CD8-positive, alpha-beta memory T cell (primary cell): ENCODE measurements at regions not wholly inside any gene's neighbourhood (a gene's known extent, or its start where the extent isn't known, plus 50 kb on each side); places are given as distances from the start of the nearest gene placed in this dataset.

Source experiments
- CTCF ChIA-PET: fragments of 350-600 bp; sonication (Branson Sonifier 250); formaldehyde crosslinking; loops from one replicate; lab custom pipeline; 2021; ENCODE audit warnings: antibody characterized with exemption; lab: Charles Lee
- POLR2A ChIA-PET: fragments of 350-600 bp; sonication (Branson Sonifier 250); formaldehyde crosslinking; loops from one replicate; lab custom pipeline; 2021; ENCODE audit warnings: antibody characterized with exemption; lab: Charles Lee
- DNase-seq, 5 donors: peaks; one replicate each; pipeline versions ENCODE4 v3.0.0 to v3.0.0-alpha.2; 2020 to 2022; ENCODE audit warnings: mixed read lengths in 1 of 5
- H3K27ac ChIP-seq: one replicate; pipeline ENCODE4 v1.7.0; 2013; ENCODE audit warnings: low read depth, mild to moderate bottlenecking, low read length, moderate library complexity
- H3K27me3 ChIP-seq: 2 replicates; pipeline ENCODE4 v1.7.0; 2013; ENCODE audit warnings: low read length, mild to moderate bottlenecking; ENCODE audit not compliant: insufficient read depth, poor library complexity, severe bottlenecking
- H3K36me3 ChIP-seq: 2 replicates; pipeline ENCODE4 v1.7.0; 2013; ENCODE audit warnings: mild to moderate bottlenecking, low read length, moderate library complexity; ENCODE audit not compliant: insufficient read depth
- H3K4me1 ChIP-seq: 2 replicates; pipeline ENCODE4 v1.7.0; 2013; ENCODE audit warnings: mild to moderate bottlenecking, low read length, moderate library complexity; ENCODE audit not compliant: insufficient read depth
- H3K4me3 ChIP-seq: 2 replicates; pipeline ENCODE4 v1.7.0; 2013; ENCODE audit warnings: mild to moderate bottlenecking, low read length
- H3K9me3 ChIP-seq: 2 replicates; pipeline ENCODE4 v1.7.0; 2013; ENCODE audit warnings: mild to moderate bottlenecking, low read length
- H3K27ac Mint-ChIP-seq, 8 donors: one replicate each; pipeline ENCODE4 v1.8.0; 2020 to 2021; ENCODE audit warnings: mixed read lengths in 8 of 8, mild to moderate bottlenecking in 6 of 8, inconsistent platforms in 3 of 8, moderate library complexity in 3 of 8
- H3K27me3 Mint-ChIP-seq, 2 donors: one replicate each; pipeline ENCODE4 v1.8.0; 2020 to 2021; ENCODE audit warnings: mixed read lengths in 2 of 2, mild to moderate bottlenecking in 1 of 2, moderate library complexity in 1 of 2
- H3K36me3 Mint-ChIP-seq, 3 donors: one replicate each; pipeline ENCODE4 v1.8.0; 2020 to 2021; ENCODE audit warnings: mixed read lengths in 3 of 3, inconsistent platforms in 1 of 3, mild to moderate bottlenecking in 1 of 3
- H3K4me1 Mint-ChIP-seq, 3 donors: one replicate each; pipeline ENCODE4 v1.8.0; 2020 to 2021; ENCODE audit warnings: mixed read lengths in 3 of 3, inconsistent platforms in 1 of 3, mild to moderate bottlenecking in 1 of 3
- H3K4me3 Mint-ChIP-seq, 7 donors: one replicate each; pipeline ENCODE4 v1.8.0; 2020 to 2021; ENCODE audit warnings: mixed read lengths in 7 of 7, mild to moderate bottlenecking in 6 of 7, moderate library complexity in 4 of 7, inconsistent platforms in 2 of 7
- H3K9me3 Mint-ChIP-seq, 5 donors: one replicate each; pipeline ENCODE4 v1.8.0; 2020 to 2022; ENCODE audit warnings: mixed read lengths in 5 of 5, mild to moderate bottlenecking in 3 of 5, moderate library complexity in 2 of 5, inconsistent platforms in 1 of 5

DNA sequence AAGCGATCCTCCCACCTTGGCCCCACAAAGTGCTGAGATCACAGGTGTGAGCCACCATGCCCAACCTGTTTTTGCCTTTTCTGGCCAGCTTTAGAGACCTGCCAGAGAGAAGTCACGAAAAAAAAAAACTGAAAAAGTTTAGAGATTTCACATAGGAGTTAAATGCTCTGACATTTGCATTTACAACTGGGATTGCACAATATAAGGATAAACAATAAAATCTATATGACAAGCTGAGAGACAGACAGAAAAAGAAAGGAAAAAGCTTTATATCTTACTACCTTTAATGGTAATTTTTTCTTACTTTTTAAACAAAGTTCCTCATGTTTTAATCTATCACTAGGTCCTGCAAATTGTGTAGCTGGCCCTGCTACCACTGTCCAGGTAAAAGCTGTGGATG, 466.5 kb downstream of the TXNL1 start:
- Histone ChIP-seq H3K4me1 (no peaks in the 10 kb centered on the region), H3K36me3 (no peaks in the 10 kb centered on the region), H3K9me3 (no peaks in the 10 kb centered on the region), H3K27ac (no peak overlapping the region), H3K27me3 (no peaks in the 10 kb centered on the region), H3K4me3 (no peak overlapping the region)
- Mint-ChIP-seq H3K27me3 (no peaks in the 10 kb centered on the region), H3K4me3 (no peak overlapping the region), H3K9me3 (peaks cover 0 to 7% (median 2%) of the 10 kb centered on the region in 5 donors), H3K27ac (no peak overlapping the region), H3K4me1 (no peaks in the 10 kb centered on the region), H3K36me3 (no peaks in the 10 kb centered on the region)
- ChIA-PET CTCF (no interaction called here), POLR2A (no interaction called here)
- DNase-seq, result no peak

DNA sequence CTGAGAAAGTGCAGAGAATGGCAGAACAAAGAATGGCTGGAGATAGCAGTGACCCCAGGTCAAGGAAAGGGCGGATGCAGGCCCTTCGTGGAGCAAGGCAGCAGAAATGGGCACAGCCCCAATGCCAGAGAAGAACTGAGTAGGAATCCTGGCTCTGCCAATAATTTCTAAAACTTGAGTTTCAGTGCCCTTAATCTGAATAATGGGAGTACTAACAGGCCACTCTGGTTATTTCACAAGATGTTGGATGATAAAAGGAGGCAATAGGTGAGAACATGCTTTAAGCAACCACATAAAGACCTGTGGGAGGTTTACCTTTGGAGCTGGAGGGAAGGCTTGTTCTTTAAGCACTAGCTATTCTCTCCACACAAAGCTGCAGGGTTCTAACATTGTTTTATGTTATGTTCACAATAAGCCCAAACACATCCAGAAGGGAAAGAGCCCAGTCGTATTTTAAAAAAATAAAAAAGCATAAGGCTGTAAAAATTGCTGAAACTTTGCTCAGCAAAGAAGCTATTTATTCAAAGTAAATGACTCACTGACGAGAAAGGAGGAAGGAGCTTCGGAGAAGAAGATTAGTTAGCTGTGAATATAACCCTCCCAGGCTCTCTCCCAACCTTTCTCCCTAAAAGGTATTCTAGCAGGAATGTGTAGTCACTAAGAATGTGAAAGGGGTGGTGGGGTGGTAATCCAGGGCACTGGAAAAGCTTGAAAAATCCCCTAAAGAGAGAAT, 470.2 kb downstream of the TXNL1 start:
- Histone ChIP-seq H3K4me1 (no peaks in the 10 kb centered on the region), H3K27ac (no peak overlapping the region), H3K36me3 (no peaks in the 10 kb centered on the region), H3K4me3 (no peak overlapping the region), H3K9me3 (no peaks in the 10 kb centered on the region), H3K27me3 (no peaks in the 10 kb centered on the region)
- no peaks in the 10 kb centered on the region for H3K4me1 Mint-ChIP-seq
- ChIA-PET CTCF (no interaction called here), POLR2A (no interaction called here)
- peaks cover 0 to 9% (median 0%) of the 10 kb centered on the region in 5 donors for H3K9me3 Mint-ChIP-seq
- no peaks in the 10 kb centered on the region for H3K36me3 Mint-ChIP-seq
- H3K27ac Mint-ChIP-seq, result no peak overlapping the region
- DNase-seq, result no peak
- no peak overlapping the region for H3K4me3 Mint-ChIP-seq
- no peaks in the 10 kb centered on the region for H3K27me3 Mint-ChIP-seq

DNA sequence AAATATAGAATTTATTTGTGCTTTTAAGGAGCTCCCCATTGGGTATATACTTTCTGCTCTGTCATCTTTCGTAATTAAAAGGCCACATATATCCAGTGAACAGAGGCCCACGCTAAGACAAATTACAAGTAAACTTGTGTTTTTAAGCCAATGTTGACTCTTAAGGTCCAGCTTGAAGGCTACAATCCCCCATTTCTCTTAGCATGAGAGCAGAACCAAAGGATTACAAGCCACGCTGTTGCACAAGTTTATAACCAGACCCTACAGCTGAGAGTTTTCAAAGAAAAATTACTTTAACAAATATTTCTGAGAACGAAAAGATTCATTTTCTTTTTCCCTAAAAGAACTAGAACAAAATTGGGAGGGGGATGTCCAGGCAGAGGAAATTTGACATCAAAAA, 471.0 kb downstream of the TXNL1 start:
- Mint-ChIP-seq H3K36me3 (no peaks in the 10 kb centered on the region), H3K27me3 (no peaks in the 10 kb centered on the region), H3K4me3 (no peak overlapping the region), H3K27ac (no peak overlapping the region), H3K4me1 (no peaks in the 10 kb centered on the region), H3K9me3 (peaks cover 0 to 9% (median 0%) of the 10 kb centered on the region in 5 donors)
- POLR2A ChIA-PET, result no interaction called here
- CTCF ChIA-PET, result no interaction called here
- Histone ChIP-seq H3K9me3 (no peaks in the 10 kb centered on the region), H3K4me1 (no peaks in the 10 kb centered on the region), H3K36me3 (no peaks in the 10 kb centered on the region), H3K27ac (no peak overlapping the region), H3K27me3 (no peaks in the 10 kb centered on the region), H3K4me3 (no peak overlapping the region)
- no peak for DNase-seq

GRCh38 chr18:56166914-56167313, 471.5 kb downstream of the TXNL1 start:
- Histone ChIP-seq H3K4me3 (no peak overlapping the region), H3K36me3 (no peaks in the 10 kb centered on the region), H3K4me1 (no peaks in the 10 kb centered on the region), H3K27me3 (no peaks in the 10 kb centered on the region), H3K9me3 (no peaks in the 10 kb centered on the region), H3K27ac (no peak overlapping the region)
- Mint-ChIP-seq H3K36me3 (no peaks in the 10 kb centered on the region), H3K9me3 (peaks cover 0 to 9% (median 0%) of the 10 kb centered on the region in 5 donors), H3K27me3 (no peaks in the 10 kb centered on the region), H3K27ac (no peak overlapping the region), H3K4me3 (no peak overlapping the region), H3K4me1 (no peaks in the 10 kb centered on the region)
- POLR2A ChIA-PET, result no interaction called here
- DNase-seq, result no peak
- CTCF ChIA-PET, result no interaction called here

DNA sequence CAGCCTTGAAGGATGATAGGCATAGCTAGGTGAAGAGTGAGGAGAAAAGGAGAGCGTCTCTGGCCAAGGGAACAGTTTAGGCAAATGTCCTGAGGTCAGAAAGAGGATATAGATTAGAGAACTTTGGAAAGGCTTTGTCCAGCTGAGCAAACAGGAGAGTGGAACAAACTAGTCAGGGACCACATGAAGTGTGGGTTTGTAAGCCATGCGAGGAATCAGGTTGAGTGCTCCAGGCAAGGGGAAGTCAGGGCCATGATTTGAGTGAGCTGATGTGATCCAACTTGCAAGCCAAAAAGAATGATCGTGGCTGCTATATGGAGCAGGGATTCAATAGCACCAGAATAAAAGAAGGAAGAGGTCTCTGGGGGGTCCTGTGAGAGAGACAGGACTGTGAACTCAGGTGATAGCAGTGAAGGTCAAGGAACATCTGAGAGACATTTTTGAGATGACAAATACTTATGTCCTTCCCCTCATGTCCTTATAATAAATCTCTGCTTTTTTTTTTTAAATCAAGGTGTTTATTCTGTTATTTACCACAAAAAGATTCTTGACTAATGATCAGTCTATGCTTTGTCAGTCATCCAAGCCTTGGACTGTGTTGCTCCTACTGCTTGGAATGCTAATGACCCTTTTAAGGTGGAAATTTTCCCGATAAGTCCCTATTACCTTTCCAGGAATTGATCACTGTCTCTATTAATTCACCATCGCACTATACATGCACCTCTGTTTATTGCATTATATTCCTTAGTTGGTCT, 472.6 kb downstream of the TXNL1 start:
- Histone ChIP-seq H3K27me3 (no peaks in the 10 kb centered on the region), H3K9me3 (no peaks in the 10 kb centered on the region), H3K36me3 (no peaks in the 10 kb centered on the region), H3K4me3 (no peak overlapping the region), H3K4me1 (no peaks in the 10 kb centered on the region), H3K27ac (no peak overlapping the region)
- no peak for DNase-seq
- Mint-ChIP-seq H3K27ac (no peak overlapping the region), H3K4me1 (no peaks in the 10 kb centered on the region), H3K9me3 (peaks cover 0 to 9% (median 0%) of the 10 kb centered on the region in 5 donors), H3K36me3 (no peaks in the 10 kb centered on the region), H3K27me3 (no peaks in the 10 kb centered on the region), H3K4me3 (no peak overlapping the region)
- ChIA-PET CTCF (no interaction called here), POLR2A (no interaction called here)

DNA sequence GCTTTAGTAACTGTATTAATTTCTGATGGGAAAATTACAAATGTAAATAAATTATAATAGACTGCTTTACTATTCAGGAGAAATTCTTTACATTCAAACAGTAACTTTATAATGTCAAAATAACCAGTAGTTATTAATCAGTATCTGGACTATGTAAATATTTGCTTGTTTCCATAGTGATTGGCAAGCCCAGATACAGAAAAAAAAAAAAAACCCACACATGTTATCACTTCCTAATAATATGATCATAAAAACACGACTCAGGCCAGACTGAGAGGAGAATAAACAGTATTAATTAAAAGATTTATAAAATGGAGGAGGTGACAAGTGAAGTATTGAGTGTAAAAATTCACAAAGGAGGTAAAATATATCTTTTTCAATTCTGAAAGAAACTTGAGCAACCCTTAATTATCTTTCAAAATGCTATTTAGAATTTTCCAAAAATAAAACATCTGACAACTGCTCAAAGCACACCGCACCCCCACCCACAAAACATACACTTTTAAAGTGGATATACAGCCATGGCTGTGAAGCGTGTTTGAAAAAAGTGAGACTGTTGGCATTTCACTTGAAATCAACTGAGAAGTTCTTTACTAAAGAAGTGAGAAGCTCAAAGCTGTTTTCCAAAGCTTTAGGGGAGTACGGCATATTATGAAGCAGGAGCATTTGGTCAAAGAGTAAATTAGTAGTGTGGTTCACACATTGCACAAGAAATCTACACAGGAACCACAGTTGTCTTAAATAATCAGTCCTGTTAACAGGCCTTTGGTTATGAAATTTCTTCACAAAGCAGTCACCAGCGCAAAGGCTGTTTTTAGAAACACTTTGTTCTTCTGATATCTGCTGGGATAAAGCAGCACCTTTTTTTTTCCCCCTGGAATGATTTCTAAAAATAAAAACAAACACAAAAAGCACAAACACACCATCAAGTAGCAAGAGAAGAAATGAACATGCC, 475.8 kb downstream of the TXNL1 start:
- no peak overlapping the region for H3K27ac Mint-ChIP-seq
- Histone ChIP-seq H3K4me3 (no peak overlapping the region), H3K27ac (no peak overlapping the region), H3K36me3 (no peaks in the 10 kb centered on the region), H3K9me3 (no peaks in the 10 kb centered on the region), H3K4me1 (no peaks in the 10 kb centered on the region), H3K27me3 (no peaks in the 10 kb centered on the region)
- CTCF ChIA-PET, result no interaction called here
- H3K4me1 Mint-ChIP-seq, result no peaks in the 10 kb centered on the region
- peaks cover 0 to 8% (median 2%) of the 10 kb centered on the region in 5 donors for H3K9me3 Mint-ChIP-seq
- H3K27me3 Mint-ChIP-seq, result no peaks in the 10 kb centered on the region
- POLR2A ChIA-PET, result no interaction called here
- no peak for DNase-seq
- H3K4me3 Mint-ChIP-seq, result no peak overlapping the region
- no peaks in the 10 kb centered on the region for H3K36me3 Mint-ChIP-seq

GRCh38 chr18:56161566-56162260, 476.7 kb downstream of the TXNL1 start:
- CTCF ChIA-PET, result no interaction called here
- peaks cover 0 to 8% (median 2%) of the 10 kb centered on the region in 5 donors for H3K9me3 Mint-ChIP-seq
- POLR2A ChIA-PET, result no interaction called here
- H3K27me3 Mint-ChIP-seq, result no peaks in the 10 kb centered on the region
- H3K36me3 ChIP-seq, result no peaks in the 10 kb centered on the region
- no peaks in the 10 kb centered on the region for H3K4me1 ChIP-seq
- H3K36me3 Mint-ChIP-seq, result no peaks in the 10 kb centered on the region
- H3K27ac Mint-ChIP-seq, result no peak overlapping the region
- no peak for DNase-seq
- H3K9me3 ChIP-seq, result no peaks in the 10 kb centered on the region
- H3K4me3 ChIP-seq, result no peak overlapping the region
- H3K27ac ChIP-seq, result no peak overlapping the region
- H3K4me3 Mint-ChIP-seq, result no peak overlapping the region
- H3K4me1 Mint-ChIP-seq, result no peaks in the 10 kb centered on the region
- H3K27me3 ChIP-seq, result no peaks in the 10 kb centered on the region
